Ovary (tissue), 7 donors: ENCODE measurements at regions not wholly inside any gene's neighbourhood (a gene's known extent, or its start where the extent isn't known, plus 50 kb on each side); places are given as distances from the start of the nearest gene placed in this dataset.

Experiments
- DNase-seq, 5 donors: peaks; one replicate each; pipeline ENCODE4 v3.0.0-alpha.2; 2019 to 2020
- H3K27ac ChIP-seq, 2 donors: fragments of 200-600 bp; one replicate each; pipeline versions ENCODE4 v1.5.1 to v1.8.0; 2019 to 2022
- H3K27me3 ChIP-seq: fragments of 200-600 bp; one replicate; pipeline ENCODE4 v1.8.0; 2022
- H3K36me3 ChIP-seq: fragments of 200-600 bp; sonication (generic); one replicate; pipeline ENCODE4 v1.5.1; 2019
- H3K4me1 ChIP-seq: one replicate; pipeline ENCODE4 v1.8.1; 2013; ENCODE audit warnings: mild to moderate bottlenecking, moderate library complexity; ENCODE audit not compliant: insufficient read depth
- H3K4me3 ChIP-seq: fragments of 200-600 bp; sonication (generic); one replicate; pipeline ENCODE4 v1.5.1; 2017
- H3K9me3 ChIP-seq, 2 donors: fragments of 200-600 bp in 1 of 2; sonication (generic) in 1 of 2; one replicate each; pipeline versions ENCODE4 v1.5.1 to v1.8.1; 2013 to 2019; ENCODE audit warnings: mild to moderate bottlenecking in 1 of 2, moderate library complexity in 1 of 2
- CTCF ChIP-seq, 3 donors: fragments of 450-650 bp in 2 of 3; fragments of 200-600 bp in 1 of 3; IDR thresholded peaks; one replicate each; pipeline versions ENCODE4 v1.5.1 to v1.8.0; 2016 to 2022; ENCODE audit warnings: antibody characterized with exemption in 3 of 3, mild to moderate bottlenecking in 1 of 3
- EP300 ChIP-seq: sonication (generic); formaldehyde crosslinking; IDR thresholded peaks from one replicate; pipeline ENCODE4 v1.6.1; 2017; ENCODE audit warnings: antibody characterized with exemption
- POLR2A ChIP-seq: fragments of 450-650 bp; IDR thresholded peaks from one replicate; pipeline ENCODE4 v1.6.1; 2017; ENCODE audit warnings: antibody characterized with exemption, mild to moderate bottlenecking, moderate library complexity
- WGBS, 3 donors: extraction: QIAGEN DNeasy Blood & Tissue Kit in 1 of 3; methylation state at CpG; one replicate each; pipeline versions ENCODE4 v1.1.5 to v1.1.7; 2013 to 2017; 5-methylcytosine and 5-hydroxymethylcytosine counted together
- intact Hi-C, 4 donors: fragments of 100-400 bp; cut with DNase I; formaldehyde crosslinking; loops; one replicate each; pipeline versions ENCODE4 v1.11.0 to v1.15.1; 2022 to 2023
- donor health status: DM: no; HTN: no; CAD: no; lungs with moderate emphysema.
- donor health status: DM: no; HTN: no; CAD: no.
- donor health status: Bipolar disorder and iron deficiency.
- donor health status: DM: no; HTN: no; CAD: no.
- donor health status: DM: yes; HTN: yes; CAD: no.

- Histone ChIP-seq H3K27me3 (no peaks in the 10 kb centered on the region), H3K36me3 (no peaks in the 10 kb centered on the region), H3K4me1 (no peaks in the 10 kb centered on the region), H3K9me3 (no peaks in the 10 kb centered on the region), H3K27ac (no peak overlapping the region), H3K4me3 (no peak overlapping the region)
- TF ChIP-seq CTCF (IDR thresholded peaks at IDR 0.05) (no peak), POLR2A (no peak), EP300 (no peak)
- peak in 2 of 5 donors; percentile 7 to 16 for DNase-seq
- intact Hi-C loops = loop anchor here in 1 of 4 donors (10.0 kb wide), 1 partner anchor 67 kb away; no protein-coding TSS in a partner anchor
- 59 to 62% (median 60%) methylated on average over 17 of the region's 17 CpGs for WGBS, 3 donors
Observed at GRCh38 chr11:69381681-69382130, 87.8 kb downstream of the MYEOV start.

- peak in 3 of 5 donors; percentile 22 to 40 (median 34) for DNase-seq
- no peaks in the 10 kb centered on the region for H3K36me3 ChIP-seq
- no peak overlapping the region for H3K4me3 ChIP-seq
- no peak overlapping the region for H3K27ac ChIP-seq
- no peaks in the 10 kb centered on the region for H3K4me1 ChIP-seq
- H3K9me3 ChIP-seq = no peaks in the 10 kb centered on the region
- intact Hi-C loops = loop anchor here in 1 of 4 donors (10.0 kb wide), 1 partner anchor 68 kb away; no protein-coding TSS in a partner anchor
- TF ChIP-seq EP300 = no peak
- TF ChIP-seq CTCF (IDR thresholded peaks at IDR 0.05) = no peak
- no peak for TF ChIP-seq POLR2A
- H3K27me3 ChIP-seq = no peaks in the 10 kb centered on the region
- WGBS, 3 donors = 56 to 69% (median 67%) methylated on average over 27 of the region's 27 CpGs
Observed at GRCh38 chr11:69382131-69383128, 88.5 kb downstream of the MYEOV start.

DNA sequence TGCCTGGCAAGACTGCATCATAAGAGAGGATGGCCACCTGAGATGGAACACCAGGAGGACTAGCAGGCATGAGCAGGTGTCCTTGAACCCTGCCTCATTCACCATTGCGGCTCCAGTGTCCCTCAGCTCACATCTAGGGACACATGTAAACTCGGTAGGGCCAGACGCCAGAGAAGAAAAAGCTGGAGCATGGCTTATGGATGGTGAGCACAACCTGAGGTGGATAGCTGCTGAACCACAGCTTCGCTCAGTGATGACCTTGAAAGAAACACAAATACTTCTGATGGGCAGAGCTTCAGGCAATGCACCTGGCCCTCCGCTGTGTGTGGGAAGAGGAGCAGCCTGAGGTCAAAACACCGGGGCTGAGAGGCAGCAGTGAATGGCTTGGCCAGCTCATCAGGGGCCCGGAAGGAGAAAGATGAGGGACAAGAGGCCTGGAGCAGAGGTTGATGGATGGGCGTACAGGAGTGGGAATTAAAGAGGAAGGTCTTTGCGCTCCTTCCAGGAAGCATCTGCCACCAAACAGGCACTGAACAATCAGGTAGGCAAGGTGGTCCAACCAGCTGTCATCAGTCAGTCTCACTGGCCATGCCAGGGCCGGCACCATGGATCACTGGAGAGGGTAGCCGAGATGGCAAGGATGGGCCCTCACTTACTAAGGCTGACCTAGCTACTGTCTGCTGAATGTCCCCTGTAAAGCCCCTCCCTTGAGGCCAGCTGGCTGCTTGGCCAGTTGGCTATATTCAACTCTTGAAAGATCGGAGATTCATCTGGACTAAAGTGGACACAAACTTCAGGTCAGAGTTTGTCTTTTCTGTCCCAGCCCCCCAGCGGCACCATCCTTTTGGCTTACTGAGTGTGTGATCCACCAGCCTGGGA is 89.7 kb downstream of the MYEOV start:
- WGBS, 3 donors = 61 to 67% (median 64%) methylated on average over 13 of the region's 13 CpGs
- peak in 1 of 5 donors; percentile 18 for DNase-seq
- TF ChIP-seq EP300 (no peak), CTCF (IDR thresholded peaks at IDR 0.05) (no peak), POLR2A (no peak)
- intact Hi-C loops = loop anchor here in 1 of 4 donors (10.0 kb wide), 1 partner anchor 69 kb away; no protein-coding TSS in a partner anchor
- Histone ChIP-seq H3K4me1 (no peaks in the 10 kb centered on the region), H3K36me3 (no peaks in the 10 kb centered on the region), H3K4me3 (no peak overlapping the region), H3K9me3 (no peaks in the 10 kb centered on the region), H3K27me3 (no peaks in the 10 kb centered on the region), H3K27ac (no peak overlapping the region)
